ENCODE measurements at regions not wholly inside any gene's neighbourhood (a gene's known extent, or its start where the extent isn't known, plus 50 kb on each side); places are given as distances from the start of the nearest gene placed in this dataset.

GRCh38 chr5:88376728-88377127 is 108.1 kb upstream of the TMEM161B start:
- TF ChIP-seq CTCF (IDR thresholded peaks at IDR 0.05) (no peak), POLR2A (IDR thresholded peaks at IDR 0.05) (no peak)

All from breast epithelium (tissue), 3 donors.